Activated T-helper 1 cell treated with anti-CD3 and anti-CD28 coated beads, Interleukin-12 subunit alpha, Interleukin-12 subunit beta, Interleukin-2, Interleukin-4 antibody, amounts not matched to agents 30 ng/mL and 10 ng/mL and 1 ng/mL, durations not matched to agents 14 hours and 24 hours and 36 hours (primary cell): ENCODE measurements at regions not wholly inside any gene's neighbourhood (a gene's known extent, or its start where the extent isn't known, plus 50 kb on each side); places are given as distances from the start of the nearest gene placed in this dataset.
A peak's percentile ranks its signal among the peaks of the same experiment; 100 is the strongest.

Experiments
- DNase-seq: peaks from one replicate; pipeline ENCODE4 v3.0.0; 2021; ENCODE audit warnings: low spot score
- H3K27ac Mint-ChIP-seq: one replicate; pipeline ENCODE4 v1.8.0; 2021; ENCODE audit warnings: mild to moderate bottlenecking, mixed read lengths
- H3K27me3 Mint-ChIP-seq: one replicate; pipeline ENCODE4 v1.8.0; 2022; ENCODE audit warnings: mild to moderate bottlenecking, moderate library complexity, mixed read lengths; ENCODE audit not compliant: insufficient read depth
- H3K36me3 Mint-ChIP-seq: one replicate; pipeline ENCODE4 v1.8.0; 2021; ENCODE audit warnings: low read depth, mixed read lengths
- H3K4me1 Mint-ChIP-seq: one replicate; pipeline ENCODE4 v1.8.0; 2021; ENCODE audit warnings: low read depth, mixed read lengths
- H3K4me3 Mint-ChIP-seq: one replicate; pipeline ENCODE4 v1.8.0; 2021; ENCODE audit warnings: mild to moderate bottlenecking, moderate library complexity, mixed read lengths
- H3K9me3 Mint-ChIP-seq: one replicate; pipeline ENCODE4 v1.8.0; 2021; ENCODE audit warnings: mixed read lengths
- intact Hi-C: fragments of 100-400 bp; cut with micrococcal nuclease; formaldehyde crosslinking; loops from one replicate; pipeline ENCODE4 v1.15.1; 2024

DNA sequence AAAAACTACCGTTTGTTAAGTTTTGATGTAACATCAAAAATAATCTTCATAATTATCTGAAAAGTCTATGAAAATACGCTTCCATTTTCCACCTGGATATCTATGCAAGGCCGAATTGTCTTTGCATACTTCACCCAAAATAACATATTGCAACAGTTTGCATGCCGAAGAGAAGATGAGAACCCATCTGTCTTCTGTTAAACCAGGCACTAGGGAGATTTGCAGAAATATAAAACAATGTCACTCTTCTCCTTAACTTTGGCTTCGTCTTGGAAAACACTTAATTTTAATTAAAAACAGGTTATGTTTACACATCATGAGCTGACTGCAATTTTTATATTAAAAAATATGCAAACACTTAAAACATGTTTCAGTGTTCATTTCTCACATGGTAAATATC lies 1325.8 kb downstream of the TBC1D22A start:
- DNase-seq = no peak
- intact Hi-C loops = no loop called here
- H3K36me3 Mint-ChIP-seq = no peaks in the 10 kb centered on the region
- peaks cover 29% of the 10 kb centered on the region for H3K27me3 Mint-ChIP-seq
- H3K4me1 Mint-ChIP-seq = peaks cover 16% of the 10 kb centered on the region
- H3K27ac Mint-ChIP-seq = no peak overlapping the region
- H3K4me3 Mint-ChIP-seq = no peak overlapping the region
- no peaks in the 10 kb centered on the region for H3K9me3 Mint-ChIP-seq

DNA sequence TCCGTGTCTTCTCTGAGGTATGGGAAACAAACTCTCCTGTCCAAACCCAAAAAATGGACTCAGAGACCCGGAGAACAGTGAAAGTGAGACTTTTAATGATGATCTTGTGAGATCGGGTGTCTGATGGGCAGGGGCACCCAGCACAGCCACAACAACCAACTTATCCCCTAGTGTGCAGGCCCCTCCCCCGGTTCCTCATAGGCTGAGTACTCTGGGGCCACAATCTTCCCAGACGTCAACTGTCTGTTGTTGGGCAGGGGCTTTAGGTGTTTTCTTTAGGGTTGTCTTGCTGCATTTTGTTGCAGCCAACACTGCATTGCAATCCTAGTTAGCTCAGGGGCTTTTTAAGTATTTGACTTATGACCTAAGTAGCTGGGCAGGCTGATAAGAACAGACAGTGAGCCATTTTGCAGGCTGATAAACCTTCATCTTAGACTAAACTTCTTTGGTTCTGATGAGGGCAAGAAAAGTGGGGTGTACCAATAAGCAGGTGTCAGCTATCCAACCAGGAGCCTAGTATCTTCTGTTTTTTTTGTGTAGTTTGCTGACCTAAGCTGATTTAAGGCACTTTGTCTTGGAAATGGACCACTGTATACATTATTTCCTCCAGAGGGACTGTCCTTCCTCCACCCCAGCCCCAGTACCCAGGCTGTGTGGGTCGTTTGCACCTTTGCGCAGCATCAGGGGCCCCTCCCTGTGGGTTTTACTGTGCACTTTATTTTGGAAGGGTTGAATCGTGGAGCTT lies 1323.6 kb downstream of the TBC1D22A start:
- Mint-ChIP-seq H3K4me1 (peaks cover 16% of the 10 kb centered on the region), H3K27me3 (peaks cover 25% of the 10 kb centered on the region), H3K4me3 (no peak overlapping the region), H3K36me3 (no peaks in the 10 kb centered on the region), H3K27ac (no peak overlapping the region), H3K9me3 (no peaks in the 10 kb centered on the region)
- no peak for DNase-seq
- intact Hi-C loops = no loop called here

DNA sequence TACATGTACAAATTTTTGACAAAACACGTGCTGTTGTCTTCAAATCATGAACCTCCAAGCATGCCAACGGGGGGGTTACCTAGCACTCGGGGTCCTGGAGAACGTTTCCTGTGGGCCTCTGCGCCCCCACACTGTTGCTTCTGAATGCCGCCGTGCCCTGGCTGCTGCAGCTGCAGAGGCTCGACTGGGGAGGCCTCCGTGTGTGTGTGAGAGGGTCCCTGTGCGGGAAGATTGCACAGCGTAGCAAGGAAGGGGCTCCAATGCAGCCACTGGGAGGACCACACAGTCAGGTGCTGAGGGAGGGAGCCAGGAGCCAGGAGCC lies 1322.2 kb downstream of the TBC1D22A start:
- Mint-ChIP-seq H3K27me3 (peaks cover 28% of the 10 kb centered on the region), H3K4me3 (no peak overlapping the region), H3K4me1 (peaks cover 20% of the 10 kb centered on the region), H3K27ac (no peak overlapping the region), H3K9me3 (no peaks in the 10 kb centered on the region), H3K36me3 (no peaks in the 10 kb centered on the region)
- DNase-seq = no peak
- intact Hi-C loops = no loop called here

DNA sequence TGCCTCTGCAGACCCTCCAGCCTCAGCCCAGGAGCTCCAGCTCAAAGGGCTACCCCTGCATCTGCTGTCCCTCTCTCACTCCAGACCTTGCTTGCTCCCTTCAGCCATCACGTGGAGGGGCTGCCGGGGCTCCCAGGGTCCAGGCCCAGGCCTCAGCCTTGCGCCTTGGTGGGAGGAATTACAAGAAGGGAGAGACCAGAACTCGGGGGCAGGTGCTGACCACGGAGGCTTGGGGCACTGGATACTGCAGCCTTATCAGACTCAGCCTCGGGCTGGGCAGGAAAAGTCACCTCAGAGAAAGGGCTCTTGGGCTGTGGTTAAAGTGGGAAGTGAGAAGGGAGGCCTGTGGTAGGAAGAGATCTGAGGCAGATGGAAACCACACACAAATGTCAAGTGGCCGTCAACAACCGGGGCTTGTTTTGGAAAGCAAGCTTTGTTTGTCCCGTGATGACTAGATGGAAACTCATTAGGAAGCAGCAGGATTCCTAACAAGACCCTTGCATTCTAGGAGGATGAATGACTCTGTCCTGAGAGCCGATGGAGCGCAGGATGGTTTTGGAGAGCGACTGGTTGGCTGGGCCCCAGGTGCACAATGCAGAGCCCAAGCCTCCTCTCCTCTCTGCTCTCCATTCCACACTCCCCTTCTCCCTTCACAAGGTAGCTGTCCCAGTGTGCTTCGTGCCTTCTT lies 1321.7 kb downstream of the TBC1D22A start:
- H3K4me3 Mint-ChIP-seq = peak overlapping the region; percentile 20
- H3K36me3 Mint-ChIP-seq = no peaks in the 10 kb centered on the region
- DNase-seq = no peak
- intact Hi-C loops = no loop called here
- H3K27ac Mint-ChIP-seq = peak overlapping the region; percentile 59
- peaks cover 20% of the 10 kb centered on the region for H3K4me1 Mint-ChIP-seq
- peaks cover 32% of the 10 kb centered on the region for H3K27me3 Mint-ChIP-seq
- no peaks in the 10 kb centered on the region for H3K9me3 Mint-ChIP-seq

DNA sequence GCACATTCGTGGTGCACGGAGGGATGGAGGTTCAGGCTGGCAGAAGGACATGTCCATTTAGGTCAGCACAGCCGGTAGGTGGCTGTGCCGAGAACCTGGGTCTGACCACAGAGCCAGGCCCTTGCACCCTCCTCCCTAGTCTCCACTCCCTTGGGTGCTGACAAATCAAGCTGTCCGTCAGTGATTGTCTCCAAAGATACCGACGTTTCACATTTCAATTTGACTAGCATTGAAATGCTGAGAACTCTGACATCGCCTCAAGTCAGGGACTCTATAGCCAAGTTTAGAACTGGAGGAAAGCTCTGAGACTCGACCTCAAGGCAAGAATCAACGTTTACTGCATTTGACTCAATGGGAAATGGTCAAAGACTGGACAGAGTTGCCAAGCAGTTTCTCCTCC lies 1321.1 kb downstream of the TBC1D22A start:
- Mint-ChIP-seq H3K27ac (no peak overlapping the region), H3K4me1 (peaks cover 20% of the 10 kb centered on the region), H3K27me3 (peaks cover 35% of the 10 kb centered on the region), H3K4me3 (no peak overlapping the region), H3K36me3 (no peaks in the 10 kb centered on the region), H3K9me3 (no peaks in the 10 kb centered on the region)
- no peak for DNase-seq
- intact Hi-C loops = no loop called here

DNA sequence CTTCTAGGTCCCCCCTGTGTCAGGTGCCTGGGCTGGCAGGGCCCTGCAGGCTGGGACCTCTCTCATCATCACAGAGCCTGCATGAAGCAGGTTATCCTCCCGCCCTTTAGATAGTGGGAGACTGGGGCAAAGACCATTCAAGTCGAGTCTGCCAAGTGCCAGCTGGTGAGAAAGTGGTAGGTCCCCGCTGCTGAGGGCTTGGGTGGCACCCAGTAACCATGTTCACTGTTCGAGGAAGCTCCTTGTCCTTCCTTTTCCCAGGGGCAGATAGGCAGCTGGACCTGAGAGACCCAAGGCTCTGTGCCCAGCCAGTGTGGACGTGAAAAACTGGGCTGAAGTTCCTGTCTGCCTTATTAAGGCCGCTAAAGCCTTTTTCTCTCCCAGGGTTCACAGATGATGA lies 1319.8 kb downstream of the TBC1D22A start:
- no peaks in the 10 kb centered on the region for H3K9me3 Mint-ChIP-seq
- H3K4me3 Mint-ChIP-seq = no peak overlapping the region
- H3K4me1 Mint-ChIP-seq = peaks cover 20% of the 10 kb centered on the region
- H3K27me3 Mint-ChIP-seq = peaks cover 34% of the 10 kb centered on the region
- intact Hi-C loops = no loop called here
- DNase-seq = no peak
- H3K27ac Mint-ChIP-seq = no peak overlapping the region
- H3K36me3 Mint-ChIP-seq = no peaks in the 10 kb centered on the region

DNA sequence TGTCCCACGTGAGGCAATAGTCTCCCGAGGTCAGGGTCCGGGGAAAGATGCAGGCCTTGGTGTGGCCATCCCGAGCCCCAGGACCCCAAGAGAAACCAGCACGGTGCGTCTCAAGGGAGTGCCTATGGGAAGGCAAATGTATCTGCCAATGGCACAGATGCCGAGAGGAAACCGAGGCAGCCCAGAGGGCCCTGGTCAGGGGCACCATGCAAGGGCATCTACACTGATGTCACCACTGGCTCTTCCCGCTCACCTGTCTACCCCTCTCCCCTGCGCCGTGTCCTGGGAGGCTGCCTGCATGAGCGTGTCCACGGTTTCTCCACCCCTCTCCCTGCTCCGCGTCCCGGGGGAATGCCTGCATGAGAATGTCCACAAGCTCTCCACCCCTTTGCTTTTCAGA lies 1318.8 kb downstream of the TBC1D22A start:
- H3K36me3 Mint-ChIP-seq = no peaks in the 10 kb centered on the region
- H3K27me3 Mint-ChIP-seq = peaks cover 36% of the 10 kb centered on the region
- no peak overlapping the region for H3K27ac Mint-ChIP-seq
- peaks cover 20% of the 10 kb centered on the region for H3K4me1 Mint-ChIP-seq
- intact Hi-C loops = no loop called here
- no peaks in the 10 kb centered on the region for H3K9me3 Mint-ChIP-seq
- H3K4me3 Mint-ChIP-seq = no peak overlapping the region
- no peak for DNase-seq

DNA sequence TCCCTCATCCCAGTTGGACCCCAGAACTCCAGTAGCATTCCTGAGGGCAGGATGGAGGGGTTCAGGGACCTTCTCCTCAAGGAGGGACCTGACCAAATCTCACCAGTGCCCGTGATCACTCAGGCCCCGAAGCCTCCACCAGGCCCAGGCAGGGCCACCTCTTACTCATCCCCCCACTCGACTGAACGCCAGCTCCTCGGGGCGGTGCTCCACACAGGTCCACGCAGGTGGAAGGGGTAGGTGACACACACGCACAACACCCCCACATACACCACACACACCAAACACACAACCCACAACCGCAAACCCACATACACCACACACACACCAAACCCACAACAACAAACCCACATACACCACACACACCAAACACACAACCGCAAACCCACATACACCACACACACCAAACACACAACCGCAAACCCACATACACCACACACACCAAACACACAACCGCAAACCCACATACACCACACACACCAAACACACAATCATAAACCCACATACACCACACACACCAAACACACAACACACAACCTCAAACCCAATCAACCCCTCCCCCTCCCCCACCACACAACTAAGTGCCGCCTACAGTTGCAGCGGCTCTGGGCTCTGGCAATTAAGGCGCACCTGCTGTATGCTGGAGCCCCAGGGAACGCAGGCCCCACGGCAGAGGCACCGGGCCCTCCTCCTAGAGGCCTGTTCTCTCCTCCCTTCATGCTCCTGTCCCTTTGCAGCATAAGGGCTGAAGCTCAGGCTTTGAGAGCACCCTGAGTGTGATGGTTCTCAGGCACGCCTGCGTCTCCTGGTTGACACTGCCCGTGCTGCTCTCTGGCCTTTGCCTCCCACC lies 1318.1 kb downstream of the TBC1D22A start:
- Mint-ChIP-seq H3K27me3 (peaks cover 38% of the 10 kb centered on the region), H3K9me3 (no peaks in the 10 kb centered on the region), H3K4me1 (peaks cover 20% of the 10 kb centered on the region), H3K27ac (no peak overlapping the region), H3K4me3 (no peak overlapping the region), H3K36me3 (no peaks in the 10 kb centered on the region)
- intact Hi-C loops = no loop called here
- no peak for DNase-seq

DNA sequence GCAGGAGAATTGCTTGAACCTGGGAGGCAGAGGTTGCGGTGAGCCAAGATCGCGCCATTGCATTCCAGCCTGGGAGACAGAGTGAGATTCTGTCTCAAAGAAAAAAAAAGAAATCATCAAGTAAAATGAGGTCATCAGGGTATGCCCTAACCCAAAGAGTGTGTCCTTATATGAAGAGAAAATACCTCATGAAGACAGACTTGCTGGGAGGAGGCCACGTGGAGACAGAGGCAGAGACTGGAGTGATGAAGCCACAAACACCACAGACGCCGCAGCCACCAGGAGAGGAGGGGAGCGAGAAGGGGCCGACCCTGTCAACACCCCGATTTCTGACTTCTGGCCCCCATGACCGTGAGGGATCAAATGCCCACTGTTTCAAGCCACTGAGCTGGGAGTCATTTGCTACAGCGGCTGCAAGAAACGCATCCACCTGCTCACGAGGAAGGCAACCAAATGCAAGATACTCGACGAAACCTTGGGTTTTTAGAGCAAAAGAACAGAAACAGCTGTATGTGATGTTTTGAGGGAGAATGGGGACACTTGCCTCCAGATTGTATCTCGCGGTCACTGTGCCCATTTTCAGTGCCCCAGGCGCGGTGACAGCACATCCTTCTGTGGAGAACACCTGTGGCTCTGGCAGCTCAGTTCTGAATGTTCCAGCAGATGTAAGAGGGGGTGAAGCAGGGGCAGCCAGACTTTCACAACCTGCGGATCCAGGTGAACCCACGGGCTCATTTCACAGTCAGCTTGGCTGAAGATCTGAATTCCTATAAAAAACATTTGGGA lies 1317.2 kb downstream of the TBC1D22A start:
- peaks cover 38% of the 10 kb centered on the region for H3K27me3 Mint-ChIP-seq
- H3K27ac Mint-ChIP-seq = no peak overlapping the region
- DNase-seq = no peak

DNA sequence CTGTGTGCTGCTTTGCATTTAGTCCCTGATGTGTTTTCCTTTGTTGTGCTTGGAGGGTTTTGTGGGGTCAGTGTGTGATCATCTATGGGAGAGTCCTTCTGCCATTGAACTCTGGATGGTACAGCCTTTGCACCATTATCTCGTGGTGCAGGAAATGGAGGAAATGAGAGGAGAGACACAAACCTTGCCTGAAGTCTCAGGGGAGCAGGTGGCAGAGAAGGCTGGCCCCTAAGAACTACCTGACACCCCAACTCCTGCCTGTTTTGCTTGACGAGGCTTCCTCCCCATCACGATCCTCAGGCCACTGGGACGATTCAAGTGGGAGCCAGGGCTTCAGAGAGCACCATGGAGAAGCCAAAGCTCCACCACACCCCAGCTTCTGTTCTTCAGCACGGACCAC lies 1316.4 kb downstream of the TBC1D22A start:
- H3K27me3 Mint-ChIP-seq = peaks cover 43% of the 10 kb centered on the region
- no peak overlapping the region for H3K27ac Mint-ChIP-seq
- no peak for DNase-seq
- intact Hi-C loops = no loop called here
- no peak overlapping the region for H3K4me3 Mint-ChIP-seq
- no peaks in the 10 kb centered on the region for H3K9me3 Mint-ChIP-seq
- H3K4me1 Mint-ChIP-seq = peaks cover 10% of the 10 kb centered on the region
- H3K36me3 Mint-ChIP-seq = no peaks in the 10 kb centered on the region

More for the DNA sequence above, 1317.2 kb downstream of the TBC1D22A start:
- Mint-ChIP-seq H3K9me3 (no peaks in the 10 kb centered on the region), H3K4me3 (no peak overlapping the region), H3K4me1 (peaks cover 19% of the 10 kb centered on the region), H3K36me3 (no peaks in the 10 kb centered on the region)
- intact Hi-C loops = no loop called here

DNA sequence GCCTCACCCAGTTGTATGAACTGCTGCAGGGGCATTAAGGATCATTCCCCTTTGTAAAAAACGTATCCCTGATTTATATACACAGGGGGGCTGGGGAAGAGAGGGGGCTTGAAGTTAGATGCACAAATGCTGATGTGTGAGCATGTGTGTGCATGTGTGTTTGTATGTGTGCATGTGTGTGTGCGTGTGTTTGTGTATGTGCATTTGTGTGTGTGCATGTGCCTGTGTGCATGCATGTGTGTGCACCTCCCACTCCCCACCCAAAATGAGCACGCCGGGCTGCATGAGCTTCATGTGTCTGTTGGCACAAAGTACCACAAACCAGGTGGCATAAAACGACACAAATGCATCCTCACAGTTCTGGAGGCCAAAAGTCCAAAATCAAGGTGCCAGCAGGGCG lies 1315.2 kb downstream of the TBC1D22A start:
- peaks cover 51% of the 10 kb centered on the region for H3K27me3 Mint-ChIP-seq
- H3K9me3 Mint-ChIP-seq = no peaks in the 10 kb centered on the region
- H3K27ac Mint-ChIP-seq = no peak overlapping the region
- no peaks in the 10 kb centered on the region for H3K36me3 Mint-ChIP-seq
- H3K4me1 Mint-ChIP-seq = peaks cover 4% of the 10 kb centered on the region
- intact Hi-C loops = no loop called here
- no peak overlapping the region for H3K4me3 Mint-ChIP-seq
- DNase-seq = no peak

DNA sequence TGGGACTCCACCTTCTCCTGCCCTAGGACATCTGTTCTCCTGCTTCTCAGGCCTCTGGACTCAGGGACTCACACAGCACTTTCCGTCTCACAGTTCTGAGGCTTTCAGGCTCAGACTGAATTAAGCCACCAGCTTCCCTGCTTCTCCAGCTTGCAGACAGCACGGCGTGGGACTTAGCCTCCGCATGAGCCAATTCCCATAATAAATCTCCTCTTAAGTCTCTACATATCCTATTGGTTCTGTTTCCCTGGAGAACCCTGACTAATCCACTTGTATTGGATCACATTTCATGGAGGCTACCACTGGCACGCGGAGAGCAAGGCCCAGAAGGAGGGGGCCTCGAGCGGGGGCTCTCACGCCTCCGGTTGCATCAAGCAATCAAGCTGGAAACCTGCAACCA lies 1313.6 kb downstream of the TBC1D22A start:
- no peak overlapping the region for H3K27ac Mint-ChIP-seq
- DNase-seq = no peak
- peaks cover 48% of the 10 kb centered on the region for H3K27me3 Mint-ChIP-seq
- intact Hi-C loops = no loop called here
- H3K9me3 Mint-ChIP-seq = no peaks in the 10 kb centered on the region
- no peaks in the 10 kb centered on the region for H3K36me3 Mint-ChIP-seq
- H3K4me3 Mint-ChIP-seq = no peak overlapping the region
- H3K4me1 Mint-ChIP-seq = peaks cover 4% of the 10 kb centered on the region
